Mesendoderm (in vitro differentiated cells): ENCODE measurements at regions not wholly inside any gene's neighbourhood (a gene's known extent, or its start where the extent isn't known, plus 50 kb on each side); places are given as distances from the start of the nearest gene placed in this dataset.
A peak's percentile ranks its signal among the peaks of the same experiment; 100 is the strongest.

Experiments used
- DNase-seq: peaks from one replicate; pipeline ENCODE4 v3.0.0; 2013
- H2AK5ac ChIP-seq: 2 replicates; pipeline ENCODE4 v1.6.1; 2013; ENCODE audit warnings: low read length, inconsistent platforms
- H2BK120ac ChIP-seq: 2 replicates; pipeline ENCODE4 v1.6.1; 2013; ENCODE audit warnings: low read depth, mild to moderate bottlenecking, low read length, moderate library complexity, mixed read lengths
- H2BK15ac ChIP-seq: replicated peaks from 2 replicates; pipeline ENCODE4 v1.6.1; 2013; ENCODE audit warnings: low read depth, mild to moderate bottlenecking, moderate library complexity
- H2BK5ac ChIP-seq: 2 replicates; pipeline ENCODE4 v1.6.1; 2013; ENCODE audit warnings: low read length, inconsistent platforms
- H3K18ac ChIP-seq: 2 replicates; pipeline ENCODE4 v1.6.1; 2013; ENCODE audit warnings: mild to moderate bottlenecking, low read length, mixed read lengths
- H3K23ac ChIP-seq: one replicate; pipeline ENCODE4 v1.6.1; 2013; ENCODE audit warnings: low read length
- H3K27ac ChIP-seq: 2 replicates; pipeline ENCODE4 v1.5.1; 2013; ENCODE audit warnings: low read depth, mild to moderate bottlenecking, inconsistent platforms, low read length, moderate library complexity
- H3K27me3 ChIP-seq: 2 replicates; pipeline ENCODE4 v1.6.1; 2013; ENCODE audit warnings: low read length, control low read depth, mild to moderate bottlenecking, inconsistent platforms; ENCODE audit not compliant: insufficient read depth, poor library complexity
- H3K36me3 ChIP-seq: 2 replicates; pipeline ENCODE4 v1.6.1; 2013; ENCODE audit warnings: low read length, inconsistent platforms; ENCODE audit not compliant: control insufficient read depth, insufficient read depth
- H3K4ac ChIP-seq: one replicate; pipeline ENCODE4 v1.6.1; 2013; ENCODE audit warnings: low read depth, mild to moderate bottlenecking, low read length, moderate library complexity
- H3K4me1 ChIP-seq: 2 replicates; pipeline ENCODE4 v1.6.1; 2013; ENCODE audit warnings: low read depth, low read length, inconsistent platforms; ENCODE audit not compliant: control insufficient read depth
- H3K4me2 ChIP-seq: 2 replicates; pipeline ENCODE4 v1.6.1; 2013; ENCODE audit warnings: low read length
- H3K4me3 ChIP-seq: 2 replicates; pipeline ENCODE4 v1.5.1; 2013; ENCODE audit warnings: mild to moderate bottlenecking, low read length
- H3K56ac ChIP-seq: one replicate; pipeline ENCODE4 v1.6.1; 2013; ENCODE audit warnings: low read length
- H3K79me1 ChIP-seq: 2 replicates; pipeline ENCODE4 v1.6.1; 2013; ENCODE audit warnings: low read length, inconsistent platforms
- H3K79me2 ChIP-seq: 2 replicates; pipeline ENCODE4 v1.6.1; 2013; ENCODE audit warnings: mild to moderate bottlenecking, low read length; ENCODE audit not compliant: control insufficient read depth, insufficient read depth
- H3K9ac ChIP-seq: 2 replicates; pipeline ENCODE4 v1.6.1; 2013; ENCODE audit warnings: low read length, inconsistent platforms
- H4K5ac ChIP-seq: one replicate; pipeline ENCODE4 v1.6.1; 2013; ENCODE audit warnings: low read length
- H4K8ac ChIP-seq: one replicate; pipeline ENCODE4 v1.6.1; 2013; ENCODE audit warnings: low read depth, mild to moderate bottlenecking, control low read depth, low read length, moderate library complexity
- WGBS: extraction: QIAGEN DNeasy Blood & Tissue Kit; methylation state at CpG from one replicate; pipeline ENCODE4 v1.1.7; 2013; ENCODE audit warnings: low lambda C conversion rate, missing lambda C conversion rate; ENCODE audit not compliant: insufficient coverage; ENCODE audit errors: extremely low coverage; 5-methylcytosine and 5-hydroxymethylcytosine counted together

GRCh38 chr1:222979561-222979960 lies 163.5 kb downstream of the TLR5 start:
- Histone ChIP-seq H3K4me2 (no peak overlapping the region), H3K79me1 (no peaks in the 10 kb centered on the region), H2BK15ac (no peak overlapping the region), H2BK5ac (no peak overlapping the region), H4K5ac (no peak overlapping the region), H3K36me3 (no peaks in the 10 kb centered on the region), H3K4ac (no peak overlapping the region), H3K27ac (no peak overlapping the region), H2BK120ac (no peak overlapping the region), H3K4me3 (no peak overlapping the region), H4K8ac (no peak overlapping the region), H3K27me3 (no peaks in the 10 kb centered on the region), H3K23ac (no peak overlapping the region), H3K4me1 (no peaks in the 10 kb centered on the region), H3K79me2 (no peaks in the 10 kb centered on the region), H3K18ac (no peak overlapping the region), H3K9ac (no peak overlapping the region), H3K56ac (no peak overlapping the region), H2AK5ac (no peak overlapping the region)
- DNase-seq: no peak
- no CpG with 5 or more reads among the region's 5 CpGs for WGBS

- H3K27ac ChIP-seq: no peak overlapping the region
- DNase-seq: no peak
- no peaks in the 10 kb centered on the region for H3K27me3 ChIP-seq
Measured at GRCh38 chr1:222987674-222988076, 155.4 kb downstream of the TLR5 start.

GRCh38 chr1:222989443-222989842 lies 153.6 kb downstream of the TLR5 start:
- no peaks in the 10 kb centered on the region for H3K36me3 ChIP-seq
- H3K4me2 ChIP-seq: no peak overlapping the region
- H2AK5ac ChIP-seq: no peak overlapping the region
- WGBS: no CpG with 5 or more reads among the region's 3 CpGs
- no peak overlapping the region for H3K23ac ChIP-seq
- H3K18ac ChIP-seq: no peak overlapping the region
- no peak overlapping the region for H2BK5ac ChIP-seq
- no peak overlapping the region for H4K5ac ChIP-seq
- H3K4me3 ChIP-seq: no peak overlapping the region
- H2BK120ac ChIP-seq: no peak overlapping the region
- no peak overlapping the region for H4K8ac ChIP-seq
- no peaks in the 10 kb centered on the region for H3K79me2 ChIP-seq
- no peak overlapping the region for H3K4ac ChIP-seq
- no peak for DNase-seq
- H3K27ac ChIP-seq: no peak overlapping the region
- no peaks in the 10 kb centered on the region for H3K4me1 ChIP-seq
- no peaks in the 10 kb centered on the region for H3K27me3 ChIP-seq
- no peak overlapping the region for H2BK15ac ChIP-seq
- no peaks in the 10 kb centered on the region for H3K79me1 ChIP-seq
- no peak overlapping the region for H3K56ac ChIP-seq
- H3K9ac ChIP-seq: no peak overlapping the region

More at GRCh38 chr1:222987674-222988076, 155.4 kb downstream of the TLR5 start:
- H4K5ac ChIP-seq: no peak overlapping the region
- no peak overlapping the region for H3K4me3 ChIP-seq
- H2BK15ac ChIP-seq: no peak overlapping the region
- H3K9ac ChIP-seq: no peak overlapping the region
- H2BK5ac ChIP-seq: no peak overlapping the region
- no peak overlapping the region for H3K4ac ChIP-seq
- H3K79me1 ChIP-seq: no peaks in the 10 kb centered on the region
- H3K18ac ChIP-seq: no peak overlapping the region
- no peak overlapping the region for H3K56ac ChIP-seq
- no peak overlapping the region for H2AK5ac ChIP-seq
- no peak overlapping the region for H3K4me2 ChIP-seq
- no peak overlapping the region for H4K8ac ChIP-seq
- H3K23ac ChIP-seq: no peak overlapping the region
- H2BK120ac ChIP-seq: no peak overlapping the region
- no peaks in the 10 kb centered on the region for H3K36me3 ChIP-seq
- H3K4me1 ChIP-seq: no peaks in the 10 kb centered on the region
- no peaks in the 10 kb centered on the region for H3K79me2 ChIP-seq

GRCh38 chr1:222991177-222991576 lies 151.9 kb downstream of the TLR5 start:
- H3K27me3 ChIP-seq: no peaks in the 10 kb centered on the region
- H4K5ac ChIP-seq: no peak overlapping the region
- H3K79me2 ChIP-seq: no peaks in the 10 kb centered on the region
- H3K4me3 ChIP-seq: no peak overlapping the region
- no peaks in the 10 kb centered on the region for H3K36me3 ChIP-seq
- H3K56ac ChIP-seq: no peak overlapping the region
- no peak overlapping the region for H2BK15ac ChIP-seq
- H2AK5ac ChIP-seq: no peak overlapping the region
- no peaks in the 10 kb centered on the region for H3K79me1 ChIP-seq
- DNase-seq: no peak
- no peak overlapping the region for H3K18ac ChIP-seq
- H3K4ac ChIP-seq: no peak overlapping the region
- H3K4me1 ChIP-seq: no peaks in the 10 kb centered on the region
- no peak overlapping the region for H3K23ac ChIP-seq
- H2BK5ac ChIP-seq: no peak overlapping the region
- no peak overlapping the region for H3K4me2 ChIP-seq
- H3K9ac ChIP-seq: no peak overlapping the region
- WGBS: 100% methylated on average over 1 of the region's 1 CpG
- H4K8ac ChIP-seq: no peak overlapping the region
- H2BK120ac ChIP-seq: no peak overlapping the region
- H3K27ac ChIP-seq: no peak overlapping the region

GRCh38 chr1:222991908-222992307 lies 151.1 kb downstream of the TLR5 start:
- H3K4me3 ChIP-seq: no peak overlapping the region
- no peak for DNase-seq
- H3K27me3 ChIP-seq: no peaks in the 10 kb centered on the region
- no CpG with 5 or more reads among the region's 7 CpGs for WGBS
- H2BK15ac ChIP-seq: no peak overlapping the region
- H3K4me1 ChIP-seq: no peaks in the 10 kb centered on the region
- H4K8ac ChIP-seq: no peak overlapping the region
- H3K79me1 ChIP-seq: no peaks in the 10 kb centered on the region
- no peak overlapping the region for H4K5ac ChIP-seq
- H3K4ac ChIP-seq: no peak overlapping the region
- no peak overlapping the region for H3K23ac ChIP-seq
- no peak overlapping the region for H3K4me2 ChIP-seq
- no peak overlapping the region for H3K56ac ChIP-seq
- H3K36me3 ChIP-seq: no peaks in the 10 kb centered on the region
- H3K27ac ChIP-seq: no peak overlapping the region
- no peak overlapping the region for H2BK120ac ChIP-seq
- H3K9ac ChIP-seq: no peak overlapping the region
- H2BK5ac ChIP-seq: no peak overlapping the region
- no peaks in the 10 kb centered on the region for H3K79me2 ChIP-seq
- H3K18ac ChIP-seq: no peak overlapping the region
- H2AK5ac ChIP-seq: no peak overlapping the region

- Histone ChIP-seq H3K23ac (no peak overlapping the region), H2BK15ac (no peak overlapping the region), H3K27ac (no peak overlapping the region), H3K27me3 (no peaks in the 10 kb centered on the region), H3K4ac (no peak overlapping the region), H2AK5ac (no peak overlapping the region), H2BK5ac (no peak overlapping the region), H4K8ac (no peak overlapping the region), H2BK120ac (no peak overlapping the region), H3K79me2 (no peaks in the 10 kb centered on the region), H3K4me3 (no peak overlapping the region), H4K5ac (no peak overlapping the region), H3K18ac (no peak overlapping the region), H3K4me2 (no peak overlapping the region), H3K4me1 (no peaks in the 10 kb centered on the region), H3K36me3 (no peaks in the 10 kb centered on the region), H3K56ac (no peak overlapping the region), H3K79me1 (no peaks in the 10 kb centered on the region), H3K9ac (no peak overlapping the region)
- WGBS: no CpG with 5 or more reads among the region's 4 CpGs
- peak; percentile 42 for DNase-seq
Measured at GRCh38 chr1:222994511-222995235, 148.4 kb downstream of the TLR5 start.
